Omental fat pad (tissue), 3 donors: ENCODE measurements at regions not wholly inside any gene's neighbourhood (a gene's known extent, or its start where the extent isn't known, plus 50 kb on each side); places are given as distances from the start of the nearest gene placed in this dataset.

ENCODE experiments used
- ATAC-seq: fragments of 150-250 bp; one replicate; pipeline ENCODE4 v1.9.1; 2016; ENCODE audit warnings: mild to moderate bottlenecking, moderate library complexity; ENCODE audit not compliant: low FRiP score
- DNase-seq: peaks from one replicate; pipeline ENCODE4 v3.0.0-alpha.2; 2019; ENCODE audit warnings: low spot score
- TF ChIP-seq, protein P1 (sequence below), 3 donors: fragments of 450-650 bp; IDR thresholded peaks; one replicate each; pipeline ENCODE4 v1.5.1; 2016 to 2017; ENCODE audit warnings: antibody characterized with exemption in 3 of 3, mild to moderate bottlenecking in 3 of 3, moderate library complexity in 2 of 3

DNA sequence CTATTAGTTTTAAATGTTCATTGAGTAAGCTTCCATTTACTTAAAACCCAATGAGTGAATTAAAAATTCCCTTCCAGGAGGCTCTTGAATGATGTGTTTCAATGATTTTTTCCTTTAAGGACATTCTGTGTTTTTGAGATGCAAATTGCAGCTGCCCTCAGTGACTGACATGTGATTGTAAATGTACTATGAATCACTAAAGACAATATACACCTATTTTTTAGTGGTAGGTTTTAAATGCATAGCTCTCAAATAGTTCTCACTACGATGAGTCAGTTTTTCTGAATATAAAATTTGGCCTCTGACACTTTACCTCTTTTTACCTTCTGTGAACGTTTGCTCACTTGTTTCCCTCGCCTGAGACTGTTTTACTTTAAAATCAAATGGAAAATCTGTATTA, 204.7 kb downstream of the BARHL2 start:
- TF ChIP-seq, protein P1, sequence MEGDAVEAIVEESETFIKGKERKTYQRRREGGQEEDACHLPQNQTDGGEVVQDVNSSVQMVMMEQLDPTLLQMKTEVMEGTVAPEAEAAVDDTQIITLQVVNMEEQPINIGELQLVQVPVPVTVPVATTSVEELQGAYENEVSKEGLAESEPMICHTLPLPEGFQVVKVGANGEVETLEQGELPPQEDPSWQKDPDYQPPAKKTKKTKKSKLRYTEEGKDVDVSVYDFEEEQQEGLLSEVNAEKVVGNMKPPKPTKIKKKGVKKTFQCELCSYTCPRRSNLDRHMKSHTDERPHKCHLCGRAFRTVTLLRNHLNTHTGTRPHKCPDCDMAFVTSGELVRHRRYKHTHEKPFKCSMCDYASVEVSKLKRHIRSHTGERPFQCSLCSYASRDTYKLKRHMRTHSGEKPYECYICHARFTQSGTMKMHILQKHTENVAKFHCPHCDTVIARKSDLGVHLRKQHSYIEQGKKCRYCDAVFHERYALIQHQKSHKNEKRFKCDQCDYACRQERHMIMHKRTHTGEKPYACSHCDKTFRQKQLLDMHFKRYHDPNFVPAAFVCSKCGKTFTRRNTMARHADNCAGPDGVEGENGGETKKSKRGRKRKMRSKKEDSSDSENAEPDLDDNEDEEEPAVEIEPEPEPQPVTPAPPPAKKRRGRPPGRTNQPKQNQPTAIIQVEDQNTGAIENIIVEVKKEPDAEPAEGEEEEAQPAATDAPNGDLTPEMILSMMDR (IDR thresholded peaks at IDR 0.05) = no peak
- no peak for DNase-seq
- no peak for ATAC-seq

- ATAC-seq (no peak), DNase-seq (no peak)
- TF ChIP-seq, protein P1 (IDR thresholded peaks at IDR 0.05) = no peak
Measured at GRCh38 chr1:90510143-90510542, 207.0 kb downstream of the BARHL2 start.

- DNase-seq (no peak), ATAC-seq (no peak)
Measured at GRCh38 chr1:90509225-90510048, 207.7 kb downstream of the BARHL2 start.

DNA sequence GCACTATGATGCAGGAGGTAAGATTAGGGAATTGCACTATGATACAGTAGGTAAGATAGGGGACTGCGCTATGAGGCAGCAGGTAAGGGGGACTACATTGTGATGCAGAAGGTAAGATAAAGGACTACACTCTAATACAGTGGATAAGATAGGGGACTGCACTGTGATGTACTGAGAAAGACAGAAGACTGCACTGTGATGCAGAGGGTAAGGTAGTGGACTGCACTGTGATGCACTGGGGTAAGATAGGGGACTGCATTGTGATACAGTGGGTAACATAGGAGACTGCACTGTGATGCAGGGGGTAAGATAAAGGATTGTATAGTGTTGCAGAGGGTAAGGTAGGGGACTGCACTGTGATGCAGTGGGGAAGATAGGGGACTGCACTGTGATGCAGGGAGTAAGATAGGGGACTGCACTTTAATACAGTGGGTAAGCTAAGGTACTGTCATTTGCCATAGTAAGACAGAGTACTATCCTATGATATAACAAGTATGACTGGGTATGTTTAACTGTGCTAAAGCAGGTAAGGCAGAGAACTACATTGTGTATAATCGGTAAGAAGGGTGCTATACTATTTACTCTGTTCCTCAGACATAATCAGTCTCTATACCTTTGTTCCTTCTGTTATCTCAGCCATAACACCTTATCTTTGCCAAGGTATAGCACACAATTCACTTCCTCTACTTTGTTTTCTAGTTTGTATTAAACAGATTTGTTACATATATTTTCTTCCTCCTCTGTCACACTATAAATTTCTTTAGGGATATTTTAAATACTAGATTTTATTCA, 208.5 kb downstream of the BARHL2 start:
- DNase-seq (no peak), ATAC-seq (no peak)
- TF ChIP-seq, protein P1 (IDR thresholded peaks at IDR 0.05) = no peak

More at GRCh38 chr1:90509225-90510048, 207.7 kb downstream of the BARHL2 start:
- TF ChIP-seq, protein P1 (IDR thresholded peaks at IDR 0.05) = no peak

GRCh38 chr1:90507173-90507572, 209.9 kb downstream of the BARHL2 start:
- TF ChIP-seq, protein P1 (IDR thresholded peaks at IDR 0.05) = no peak
- DNase-seq (no peak), ATAC-seq (no peak)

DNA sequence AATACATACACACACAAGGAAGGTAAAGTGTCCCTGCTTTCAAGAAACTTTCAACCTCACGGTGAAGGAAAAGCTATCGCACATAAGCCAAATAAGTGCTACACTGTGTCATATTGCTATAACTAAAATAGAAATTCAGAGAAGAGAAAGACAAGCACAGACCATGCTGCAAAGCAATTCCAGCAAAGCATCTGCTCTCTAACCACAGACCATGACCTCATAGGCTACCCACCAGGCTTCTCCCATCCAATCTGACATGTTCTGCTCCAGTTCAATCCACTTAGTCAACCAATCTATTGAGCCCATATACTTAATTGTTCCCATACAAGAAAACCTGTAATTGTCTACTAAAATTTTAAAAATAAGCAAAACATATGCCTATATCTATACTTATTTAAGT, 211.3 kb downstream of the BARHL2 start:
- DNase-seq (no peak), ATAC-seq (no peak)
- TF ChIP-seq, protein P1 (IDR thresholded peaks at IDR 0.05) = no peak
